ENCODE measurements at regions not wholly inside any gene's neighbourhood (a gene's known extent, or its start where the extent isn't known, plus 50 kb on each side); places are given as distances from the start of the nearest gene placed in this dataset.
"Not testable (repeated sequence)": the region's sequence is repeated elsewhere in the genome, so short reads cannot be mapped to it uniquely, and the experiment has no call there.

DNA sequence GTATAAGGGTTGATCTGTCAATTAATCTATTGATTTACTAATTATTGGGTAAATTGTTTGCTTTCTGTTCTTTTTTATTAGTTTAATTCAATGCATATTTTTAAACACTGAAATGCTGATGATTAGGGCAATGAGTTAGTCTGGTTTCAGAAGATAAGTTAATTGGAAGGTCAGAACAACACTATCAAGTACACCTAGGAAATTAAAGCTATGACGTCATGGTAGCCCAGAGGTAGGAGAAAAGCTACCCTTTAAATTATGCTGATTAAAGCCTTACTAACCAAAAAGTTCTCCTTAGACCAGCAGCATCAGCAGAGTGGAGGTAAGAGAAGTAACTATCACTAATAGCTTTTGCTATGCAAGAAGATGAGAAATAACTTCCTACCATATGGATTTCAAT lies 770.4 kb upstream of the ARPP21 start:
- no peak for DNase-seq (ENCODE audit: low read depth in 3 of 3)

DNA sequence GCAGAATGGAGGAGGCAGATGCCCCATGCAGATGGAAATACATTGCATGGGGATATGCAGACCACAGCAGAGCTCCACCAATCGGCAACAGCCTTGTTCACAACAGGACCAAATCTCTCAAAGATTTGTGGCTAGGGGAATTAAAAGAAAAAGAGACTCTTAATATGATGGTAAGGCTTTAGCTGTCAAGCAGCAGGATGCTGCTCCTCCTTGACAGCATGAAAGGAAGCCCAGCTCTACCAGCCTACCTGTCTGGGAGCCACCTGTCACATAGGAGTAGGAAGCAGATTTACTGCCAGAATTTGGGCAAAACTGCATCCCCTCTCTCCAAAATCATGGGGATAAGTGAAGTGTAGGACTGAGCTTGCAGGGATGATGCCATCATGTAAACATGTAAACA lies 769.6 kb upstream of the ARPP21 start:
- DNase-seq (ENCODE audit: low read depth in 3 of 3): no peak

DNA sequence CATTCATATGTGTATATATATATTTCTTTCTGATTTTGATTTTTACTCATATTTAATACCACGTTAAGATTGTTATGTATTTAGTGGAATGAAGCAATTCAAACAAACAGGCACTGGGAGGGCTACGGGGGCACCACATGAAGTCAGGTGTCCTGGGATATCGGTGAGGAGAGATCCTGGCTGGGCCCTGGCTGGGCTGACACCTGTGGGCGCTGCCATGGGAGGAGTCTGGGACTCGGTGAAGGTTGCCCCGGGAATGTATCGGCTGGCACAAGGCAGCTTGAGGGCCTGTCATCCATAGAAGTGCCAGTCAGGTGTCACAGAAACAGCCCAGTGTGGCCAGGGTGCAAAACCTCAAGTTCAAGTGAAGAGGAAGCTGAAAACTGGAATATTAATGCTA lies 766.9 kb upstream of the ARPP21 start:
- no peak for DNase-seq (ENCODE audit: low read depth in 3 of 3)

DNA sequence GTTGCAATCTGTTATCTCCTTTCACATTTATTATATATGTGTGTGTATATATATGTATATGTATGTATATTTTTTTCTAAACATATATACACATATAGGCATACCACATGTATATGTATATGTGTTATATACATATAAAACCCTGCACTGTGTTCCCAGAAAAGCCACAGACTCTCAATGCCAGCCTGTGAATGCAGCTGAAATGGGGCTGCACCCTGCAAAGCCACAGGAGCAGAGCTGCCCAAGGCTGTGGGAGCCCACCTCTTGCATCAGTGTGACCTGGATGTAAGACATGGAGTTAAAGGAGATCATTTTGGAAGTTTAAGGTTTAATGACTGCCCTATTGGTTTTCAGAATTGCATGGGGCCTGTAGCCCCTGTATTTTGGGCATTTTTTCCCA lies 762.3 kb upstream of the ARPP21 start:
- DNase-seq (ENCODE audit: low read depth in 3 of 3): no peak

DNA sequence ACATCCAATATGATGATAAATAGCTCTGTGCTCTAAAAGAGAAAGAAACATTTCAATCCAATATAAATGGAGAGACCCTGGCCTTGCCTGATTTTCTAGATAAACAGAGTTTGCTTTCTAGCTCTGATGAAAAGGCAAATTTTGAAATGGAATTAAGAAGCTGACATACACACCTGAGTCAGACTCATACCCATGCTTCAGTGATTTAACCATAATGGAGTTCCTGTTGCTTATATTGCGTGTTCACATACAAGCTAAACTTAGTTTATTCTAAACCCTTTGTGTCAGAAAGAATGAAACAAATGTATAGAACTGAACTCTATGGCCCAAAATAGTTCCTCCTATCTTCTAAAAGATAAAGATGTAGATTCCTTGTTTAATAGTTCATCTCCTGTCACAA lies 760.8 kb upstream of the ARPP21 start:
- no peak for DNase-seq (ENCODE audit: low read depth in 3 of 3)

DNA sequence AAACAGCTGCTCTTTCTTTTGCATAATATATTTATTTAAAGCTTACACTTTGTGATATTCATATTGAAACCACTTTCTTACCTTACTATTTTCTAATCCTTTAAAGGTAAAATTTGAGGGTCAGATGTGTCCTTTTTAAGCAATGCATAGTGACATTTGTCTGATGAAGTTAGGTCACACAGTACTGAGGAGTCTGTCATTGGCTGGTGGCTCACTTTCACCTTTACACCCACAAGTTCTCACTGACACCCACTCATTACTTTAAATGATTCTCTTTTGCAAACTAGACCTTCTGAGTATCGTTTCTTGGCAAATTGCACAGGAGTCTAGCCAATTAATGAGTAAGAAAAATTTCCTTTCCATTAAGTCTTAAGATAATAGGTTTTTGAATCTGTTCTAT lies 758.3 kb upstream of the ARPP21 start:
- DNase-seq (ENCODE audit: low read depth in 3 of 3): no peak

DNA sequence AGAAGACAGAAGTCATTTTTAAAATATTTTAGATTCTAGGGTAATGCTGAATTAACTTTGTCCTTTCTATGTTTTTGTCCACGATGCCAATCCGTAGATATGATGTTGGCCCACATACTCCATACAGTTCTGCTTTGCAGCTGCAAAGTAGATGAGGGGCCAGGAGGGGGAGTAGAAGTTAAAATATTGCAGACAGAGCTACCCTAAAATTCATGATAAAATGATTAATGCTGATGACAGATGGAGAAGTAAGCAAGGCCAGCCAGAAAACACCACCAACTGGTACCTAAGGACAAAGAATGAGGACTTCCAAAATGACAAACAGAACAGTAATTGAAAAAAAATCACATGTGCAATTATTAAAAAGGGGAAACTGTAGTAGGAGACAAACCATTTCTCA lies 756.6 kb upstream of the ARPP21 start:
- DNase-seq (ENCODE audit: low read depth in 3 of 3): no peak

DNA sequence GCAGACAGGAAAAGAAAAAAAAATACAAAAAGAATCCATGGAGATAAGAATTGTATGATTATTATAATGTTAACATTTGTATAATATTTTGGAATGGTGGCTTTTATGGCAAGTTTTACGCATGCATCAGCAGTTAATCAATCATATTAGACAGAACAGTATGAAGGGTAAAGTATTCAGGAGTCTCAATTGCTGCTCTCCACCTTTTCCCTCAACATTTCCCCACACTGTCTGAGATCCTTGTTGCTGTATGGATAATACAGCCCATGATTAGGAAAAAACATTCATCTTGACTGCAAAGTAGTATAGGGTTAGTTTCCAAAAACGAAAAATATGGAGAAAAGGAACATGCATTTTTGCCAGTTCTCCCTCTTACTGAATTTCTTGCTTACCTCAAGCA lies 755.3 kb upstream of the ARPP21 start:
- DNase-seq (ENCODE audit: low read depth in 3 of 3): no peak

DNA sequence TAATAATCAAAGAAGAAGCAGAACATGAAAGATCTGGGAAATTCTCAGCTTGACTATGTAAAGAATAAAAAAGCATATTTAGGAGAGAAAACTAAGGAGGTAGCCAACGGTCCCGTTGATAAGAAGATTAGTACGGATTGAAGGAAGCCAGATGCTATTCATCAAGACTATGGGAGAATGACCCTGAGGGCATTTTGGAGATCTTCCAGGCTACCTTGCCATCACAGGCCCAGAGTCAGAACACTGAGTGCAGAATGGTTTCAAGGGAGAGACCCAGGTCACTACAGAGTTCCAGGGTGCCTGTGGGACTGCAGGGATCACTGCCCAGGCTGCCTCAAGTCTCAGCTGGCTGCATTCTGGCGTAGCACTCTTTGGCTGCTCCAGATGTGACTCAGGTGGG lies 752.9 kb upstream of the ARPP21 start:
- DNase-seq (ENCODE audit: low read depth in 3 of 3): no peak

DNA sequence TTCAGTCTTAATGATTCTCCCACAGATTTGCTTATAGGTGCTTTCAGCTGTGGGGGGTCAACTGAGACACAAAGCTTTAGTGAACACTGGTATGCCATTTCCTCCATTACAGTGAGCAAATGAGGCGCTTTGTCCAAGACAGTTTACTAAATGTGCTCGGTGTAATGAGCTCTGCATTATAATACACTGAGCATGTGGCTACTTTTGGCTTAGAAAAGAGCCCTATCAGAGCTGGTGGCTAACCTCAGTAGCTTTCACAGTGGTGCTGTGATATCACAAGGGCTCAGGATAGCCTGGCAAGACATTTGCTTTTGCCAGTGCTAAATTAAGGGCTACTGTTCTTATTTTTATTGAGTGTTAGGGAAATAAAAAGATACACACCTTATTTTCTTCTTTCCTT lies 749.7 kb upstream of the ARPP21 start:
- no peak for DNase-seq (ENCODE audit: low read depth in 3 of 3)

DNA sequence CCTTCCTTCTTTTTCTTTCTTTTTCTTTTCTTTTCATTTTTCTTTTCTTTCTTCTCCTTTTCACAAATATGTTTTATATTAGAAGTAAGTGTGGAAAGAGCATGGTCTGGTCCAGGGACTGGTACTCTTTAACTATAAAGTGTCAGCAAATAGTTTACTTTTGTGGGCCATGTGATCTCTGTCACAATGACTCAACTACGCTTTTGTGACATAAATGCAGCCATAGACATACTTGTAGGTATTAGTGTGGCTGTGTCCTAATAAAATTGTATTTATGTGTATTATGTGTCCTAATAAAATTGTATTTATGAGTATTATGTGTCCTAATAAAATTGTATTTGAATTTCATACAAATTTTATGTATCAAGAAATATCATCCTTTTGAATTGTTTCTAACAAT lies 749.1 kb upstream of the ARPP21 start:
- DNase-seq (ENCODE audit: low read depth in 3 of 3): no peak

DNA sequence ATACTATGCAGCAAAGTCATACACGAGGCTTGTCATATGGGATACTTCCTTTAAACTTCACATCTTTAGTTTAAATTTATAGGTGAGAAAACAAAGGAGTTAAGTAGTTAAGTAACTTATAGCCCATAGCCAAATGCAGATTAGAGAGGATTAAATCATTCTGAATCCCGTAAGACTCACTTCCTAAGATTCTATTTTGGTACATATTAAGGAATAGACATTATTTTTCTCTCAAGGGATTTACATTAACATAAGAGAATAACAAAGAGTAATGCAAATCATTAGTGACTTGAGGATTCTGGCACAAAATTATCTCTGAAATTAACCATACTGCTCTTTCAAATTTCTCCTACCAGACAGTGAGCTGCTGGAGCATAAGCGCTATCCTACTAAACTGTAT lies 747.4 kb upstream of the ARPP21 start:
- DNase-seq (ENCODE audit: low read depth in 3 of 3): no peak

DNA sequence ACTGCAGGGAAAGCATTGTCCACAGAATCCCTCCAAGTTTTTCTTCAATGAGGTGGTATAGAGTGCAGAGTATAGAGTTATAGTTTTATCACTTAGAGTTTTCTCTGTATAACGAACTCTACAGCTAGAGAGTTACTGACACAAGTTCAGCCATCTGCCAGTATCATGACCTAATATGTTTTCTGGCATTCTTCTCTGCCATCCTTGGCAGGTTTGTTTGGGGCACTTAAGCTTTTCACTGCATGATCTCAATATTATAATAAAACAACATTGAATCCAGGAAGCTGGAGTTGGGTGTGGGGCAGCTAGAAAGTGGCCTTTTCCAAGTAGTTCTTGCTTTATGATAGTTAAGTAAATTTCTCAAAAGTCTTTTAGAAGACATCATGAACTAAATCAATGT lies 743.5 kb upstream of the ARPP21 start:
- no peak for DNase-seq (ENCODE audit: low read depth in 3 of 3)

DNA sequence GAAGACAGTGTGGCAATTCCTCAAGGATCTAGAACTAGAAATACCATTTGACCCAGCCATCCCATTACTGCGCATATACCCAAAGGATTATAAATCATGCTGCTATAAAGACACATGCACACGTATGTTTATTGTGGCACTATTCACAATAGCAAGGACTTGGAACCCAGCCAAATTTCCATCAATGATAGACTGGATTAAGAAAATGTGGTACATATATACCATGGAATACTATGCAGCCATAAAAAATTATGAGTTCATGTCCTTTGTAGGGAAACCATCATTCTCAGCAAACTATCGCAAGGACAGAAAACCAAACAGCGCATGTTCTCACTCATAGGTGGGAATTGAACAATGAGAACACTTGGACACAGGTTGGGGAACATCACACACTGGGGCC lies 729.6 kb upstream of the ARPP21 start:
- not testable (repeated sequence) for DNase-seq (ENCODE audit: low read depth in 3 of 3)

DNA sequence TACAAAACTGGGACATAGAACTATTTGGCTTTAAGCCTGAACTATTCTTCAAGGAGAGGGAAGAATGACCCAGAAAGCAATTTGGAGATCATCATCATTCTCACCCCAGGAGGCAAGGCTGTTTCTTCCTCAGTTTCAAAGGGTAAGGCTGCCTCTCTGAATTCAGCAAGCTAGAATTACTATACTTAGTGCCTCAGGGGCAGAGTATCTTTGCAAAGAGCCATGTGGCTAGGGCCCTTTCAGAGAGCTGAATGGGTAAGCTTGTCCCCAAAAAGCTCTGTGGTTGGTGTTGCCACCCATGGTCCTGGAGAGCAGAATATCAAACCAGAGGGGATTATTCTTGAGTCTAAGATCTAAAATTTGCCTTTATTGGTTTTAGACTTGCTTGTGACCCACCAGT lies 720.3 kb upstream of the ARPP21 start:
- DNase-seq (ENCODE audit: low read depth in 3 of 3): no peak

DNA sequence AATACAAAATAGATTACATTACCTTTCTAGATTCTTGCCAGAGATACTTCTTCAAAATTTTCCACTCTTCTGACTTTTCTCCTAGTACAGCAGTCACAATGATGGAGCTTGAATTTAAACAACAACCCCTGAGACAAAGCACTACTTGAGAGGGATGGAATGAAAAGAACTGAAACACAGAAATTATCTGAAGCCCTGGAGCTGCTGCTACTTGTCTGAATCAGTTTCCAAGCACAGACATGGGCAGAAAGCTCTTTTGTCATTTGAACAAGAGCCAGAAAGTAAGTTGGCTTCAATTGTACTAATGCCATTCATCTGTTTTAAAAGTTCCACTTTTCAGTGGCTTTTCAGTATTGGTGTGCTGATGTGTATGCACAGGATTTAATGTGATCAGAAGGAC lies 718.5 kb upstream of the ARPP21 start:
- no peak for DNase-seq (ENCODE audit: low read depth in 3 of 3)

DNA sequence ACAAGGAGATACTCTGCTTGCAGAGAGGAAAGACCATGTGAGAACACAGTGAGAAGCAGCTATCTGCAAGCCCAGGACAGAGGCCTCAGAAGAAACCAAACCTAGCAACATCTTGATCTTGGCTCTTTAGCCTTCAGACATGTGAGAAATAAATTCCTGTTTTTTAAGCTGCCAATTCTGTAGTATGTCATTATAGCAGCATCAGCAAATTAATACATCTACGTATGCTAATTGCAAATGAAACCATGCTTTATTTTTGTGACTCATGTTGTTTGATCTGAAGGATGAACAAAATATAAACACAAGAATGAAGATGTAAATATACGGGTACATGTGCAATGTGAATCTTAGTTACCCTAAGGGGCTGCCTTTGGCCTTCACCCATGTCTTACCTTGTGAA lies 714.4 kb upstream of the ARPP21 start:
- no peak for DNase-seq (ENCODE audit: low read depth in 3 of 3)

DNA sequence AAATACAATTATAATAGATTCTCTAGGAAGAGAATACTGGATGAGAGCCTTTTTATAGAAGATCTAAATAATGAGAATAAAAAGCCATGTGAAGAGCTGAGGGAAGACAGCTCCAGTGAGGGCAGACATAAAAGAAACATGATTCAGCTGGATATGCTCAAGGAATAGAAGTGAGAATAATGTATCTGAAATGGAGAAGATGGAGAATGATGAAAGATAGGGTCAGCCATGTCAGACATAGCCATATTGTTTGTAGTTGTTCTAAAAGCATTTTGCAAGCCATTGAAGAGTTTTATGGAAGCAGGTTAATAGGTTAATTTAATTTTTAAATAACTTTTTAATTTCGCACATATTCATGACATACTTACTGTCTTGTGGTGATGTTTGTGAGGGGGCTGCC lies 713.5 kb upstream of the ARPP21 start:
- DNase-seq (ENCODE audit: low read depth in 3 of 3): no peak

DNA sequence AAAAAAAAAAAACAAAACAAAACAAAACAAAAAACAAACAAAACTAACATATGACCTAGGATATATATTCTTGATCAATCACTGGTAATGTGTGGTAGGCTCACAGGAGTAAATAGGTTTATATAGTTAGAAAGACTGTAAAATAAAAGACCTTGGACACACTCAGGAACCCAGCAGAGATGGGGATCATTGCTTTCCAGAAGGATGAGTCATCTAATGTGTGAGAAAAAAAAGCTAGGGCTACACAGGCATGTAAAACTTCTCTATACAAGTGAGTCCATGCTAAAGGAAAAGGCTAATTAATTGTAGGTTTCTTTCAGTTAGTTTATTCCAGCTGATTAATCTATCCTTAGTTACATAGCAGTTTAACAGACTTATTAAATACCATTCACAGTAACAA lies 710.3 kb upstream of the ARPP21 start:
- no peak for DNase-seq (ENCODE audit: low read depth in 3 of 3)

DNA sequence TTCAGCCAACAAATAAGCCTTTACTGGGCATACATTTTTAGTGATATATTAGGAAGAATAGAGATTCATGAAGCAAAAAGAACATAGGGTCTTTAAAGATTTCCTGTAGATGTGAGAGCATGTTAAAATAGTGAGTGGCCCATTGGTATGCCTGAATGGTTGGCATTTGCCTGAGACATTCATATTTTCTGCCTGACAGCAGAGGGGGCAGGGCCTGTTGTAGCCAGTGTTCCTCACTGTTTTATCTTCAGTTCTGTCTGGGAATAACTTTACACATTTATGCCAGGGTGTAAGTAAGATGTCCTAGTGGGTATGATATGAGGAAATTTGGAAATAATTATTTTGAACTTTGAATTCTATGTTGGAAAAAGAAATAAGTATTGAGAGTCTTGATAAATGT lies 704.7 kb upstream of the ARPP21 start:
- no peak for DNase-seq (ENCODE audit: low read depth in 3 of 3)

DNA sequence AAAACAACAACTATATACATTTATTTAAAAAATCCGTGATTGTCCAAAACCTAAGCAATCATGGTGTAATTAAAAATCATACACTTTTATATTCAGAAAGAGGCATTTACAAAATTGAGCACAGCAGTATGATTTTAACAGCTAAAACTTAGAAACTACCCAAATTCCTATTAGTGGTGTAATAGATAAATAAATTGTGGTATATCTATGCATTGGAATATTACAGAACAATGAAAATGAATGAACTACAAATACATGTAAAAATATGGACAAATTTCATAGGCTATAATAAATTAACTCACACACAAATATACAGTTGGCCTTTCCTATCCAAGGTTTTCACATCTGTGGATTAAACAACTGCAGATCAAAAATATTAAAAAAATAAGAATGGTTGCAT lies 700.5 kb upstream of the ARPP21 start:
- no peak for DNase-seq (ENCODE audit: low read depth in 3 of 3)

DNA sequence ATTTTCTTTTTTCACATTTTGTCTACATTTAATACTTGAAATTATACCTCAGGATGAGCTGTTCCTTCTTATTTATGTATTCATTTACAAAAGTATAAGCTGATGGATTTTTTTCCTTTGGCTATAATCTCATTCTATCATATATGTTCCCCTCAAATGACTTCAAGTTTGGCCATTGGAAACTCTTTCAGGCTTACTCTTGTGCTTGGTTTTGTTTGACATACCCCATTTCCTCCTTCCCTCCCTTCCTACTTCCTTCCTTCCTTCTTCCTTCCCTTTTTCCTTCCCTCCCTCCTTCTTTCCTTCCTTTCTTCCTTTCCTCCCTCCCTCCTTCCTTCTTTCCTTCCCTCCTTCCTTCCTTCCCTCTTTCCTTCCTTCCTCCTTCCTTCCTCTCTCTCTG lies 697.1 kb upstream of the ARPP21 start:
- DNase-seq (ENCODE audit: low read depth in 3 of 3): no peak

DNA sequence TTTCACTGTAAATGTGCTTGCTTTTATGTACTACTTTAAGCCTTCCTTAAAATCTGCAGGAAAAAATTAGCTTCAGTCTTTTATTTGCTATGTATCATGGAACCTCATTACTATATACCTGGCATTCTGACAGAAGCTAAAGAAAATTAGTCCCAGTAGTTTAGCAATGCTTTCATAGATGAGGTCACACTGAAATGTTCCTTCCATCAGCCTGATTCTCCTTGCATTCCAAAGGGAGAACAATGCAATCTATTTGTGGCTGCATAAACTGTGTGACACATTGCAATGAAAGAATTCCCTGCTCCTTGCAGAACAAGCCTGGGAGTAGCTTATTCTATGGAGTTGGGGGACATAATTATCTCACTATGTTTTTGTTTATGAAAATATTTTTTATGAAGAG lies 691.5 kb upstream of the ARPP21 start:
- no peak for DNase-seq (ENCODE audit: low read depth in 3 of 3)

DNA sequence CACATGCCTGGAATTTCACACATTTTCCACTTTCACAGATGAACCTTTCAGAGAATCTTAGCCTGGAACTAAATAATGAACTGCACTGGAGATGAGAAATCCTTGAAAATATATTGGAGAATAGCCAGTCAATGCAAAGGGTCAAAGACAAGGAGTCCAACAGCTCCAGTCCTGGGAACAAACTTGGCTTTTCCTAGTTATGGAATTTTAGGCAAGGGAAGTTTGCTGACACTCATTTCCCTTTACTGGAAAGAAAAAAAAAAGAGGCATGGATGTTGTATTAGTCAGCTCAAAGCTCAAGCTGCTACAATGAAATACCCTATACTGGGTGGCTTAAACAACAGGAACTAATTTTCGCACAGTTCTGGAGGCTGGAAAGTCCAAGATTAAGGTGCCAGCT lies 690.8 kb upstream of the ARPP21 start:
- no peak for DNase-seq (ENCODE audit: low read depth in 3 of 3)

DNA sequence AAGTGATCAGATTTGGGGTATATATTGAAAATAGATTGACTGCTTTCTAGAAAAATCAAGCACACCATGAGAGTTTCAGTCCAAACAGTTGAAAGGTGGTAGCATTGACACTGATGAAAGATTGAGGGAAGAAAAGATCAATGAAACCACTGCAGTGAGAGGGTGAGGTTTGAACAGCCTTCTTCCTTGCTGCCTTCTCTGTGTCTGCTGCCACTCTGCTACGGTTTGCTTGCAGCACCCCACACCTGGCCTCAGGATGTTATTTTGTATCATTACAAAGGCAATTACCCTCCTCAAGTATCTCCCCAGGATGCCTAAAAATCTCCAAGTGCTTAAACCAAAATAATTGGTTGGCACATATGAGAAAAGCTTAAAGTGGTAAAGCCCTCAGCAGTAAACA lies 683.6 kb upstream of the ARPP21 start:
- no peak for DNase-seq (ENCODE audit: low read depth in 3 of 3)
